ENCODE measurements at regions not wholly inside any gene's neighbourhood (a gene's known extent, or its start where the extent isn't known, plus 50 kb on each side); places are given as distances from the start of the nearest gene placed in this dataset.

GRCh38 chr20:56925082-56925830 is 296.1 kb downstream of the TFAP2C start:
- Histone ChIP-seq H3K9me3 (no peaks in the 10 kb centered on the region), H3K27ac (no peak overlapping the region), H3K36me3 (no peaks in the 10 kb centered on the region), H3K27me3 (peaks cover 21 to 97% (median 88%) of the 10 kb centered on the region in 7 donors), H3K4me1 (peaks cover 0 to 16% (median 11%) of the 10 kb centered on the region in 9 donors), H3K4me3 (peak overlapping the region in 8 of 10 donors; percentile 10 to 43 (median 37))
- no peak for TF ChIP-seq CTCF (IDR thresholded peaks at IDR 0.05)
- ATAC-seq (peak in 1 of 8 donors; percentile 22), DNase-seq (no peak)
- WGBS, 2 donors: 1% methylated on average over 73 of the region's 73 CpGs
- intact Hi-C loops (cut with DNase I): no loop called here

GRCh38 chr20:56925831-56926170 is 296.7 kb downstream of the TFAP2C start:
- peaks cover 21 to 97% (median 94%) of the 10 kb centered on the region in 7 donors for H3K27me3 ChIP-seq
- TF ChIP-seq CTCF (IDR thresholded peaks at IDR 0.05): no peak
- 2% methylated on average over 17 of the region's 17 CpGs for WGBS, 2 donors
- no peak overlapping the region for H3K27ac ChIP-seq
- intact Hi-C loops (cut with DNase I): no loop called here
- peak overlapping the region in 8 of 10 donors; percentile 10 to 43 (median 37) for H3K4me3 ChIP-seq
- ATAC-seq: no peak
- H3K9me3 ChIP-seq: no peaks in the 10 kb centered on the region
- no peaks in the 10 kb centered on the region for H3K36me3 ChIP-seq
- peaks cover 0 to 16% (median 11%) of the 10 kb centered on the region in 9 donors for H3K4me1 ChIP-seq
- no peak for DNase-seq

- intact Hi-C loops (cut with DNase I): no loop called here
- no peak for TF ChIP-seq CTCF (IDR thresholded peaks at IDR 0.05)
- no peaks in the 10 kb centered on the region for H3K9me3 ChIP-seq
- 53 to 62% methylated on average over 2 of the region's 2 CpGs for WGBS, 2 donors
- H3K4me3 ChIP-seq: no peak overlapping the region
- H3K27ac ChIP-seq: no peak overlapping the region
- H3K4me1 ChIP-seq: peaks cover 0 to 16% (median 11%) of the 10 kb centered on the region in 9 donors
- H3K36me3 ChIP-seq: no peaks in the 10 kb centered on the region
- peaks cover 21 to 99% (median 97%) of the 10 kb centered on the region in 7 donors for H3K27me3 ChIP-seq
- ATAC-seq (no peak), DNase-seq (no peak)
These were observed 297.4 kb downstream of the TFAP2C start for GRCh38 chr20:56926501-56926900.

GRCh38 chr20:56927127-56927526 is 298.0 kb downstream of the TFAP2C start:
- peaks cover 0 to 16% (median 11%) of the 10 kb centered on the region in 9 donors for H3K4me1 ChIP-seq
- no peaks in the 10 kb centered on the region for H3K9me3 ChIP-seq
- no peak for DNase-seq
- intact Hi-C loops (cut with DNase I): no loop called here
- H3K27ac ChIP-seq: no peak overlapping the region
- TF ChIP-seq CTCF (IDR thresholded peaks at IDR 0.05): no peak
- ATAC-seq: no peak
- 29 to 33% methylated on average over 8 of the region's 8 CpGs for WGBS, 2 donors
- peaks cover 21 to 99% (median 93%) of the 10 kb centered on the region in 7 donors for H3K27me3 ChIP-seq
- H3K4me3 ChIP-seq: no peak overlapping the region
- no peaks in the 10 kb centered on the region for H3K36me3 ChIP-seq
